GM12865 (cell line): ENCODE measurements at regions not wholly inside any gene's neighbourhood (a gene's known extent, or its start where the extent isn't known, plus 50 kb on each side); places are given as distances from the start of the nearest gene placed in this dataset.
"Not testable (repeated sequence)": the region's sequence is repeated elsewhere in the genome, so short reads cannot be mapped to it uniquely, and the experiment has no call there.

ENCODE experiments used
- DNase-seq: peaks from one replicate; pipeline ENCODE4 v3.0.0; 2010; ENCODE audit warnings: low read depth
- H3K4me3 ChIP-seq: 2 replicates; pipeline ENCODE4 v1.5.1; 2011; ENCODE audit warnings: mild to moderate bottlenecking, low read depth, low read length, control low read depth
- TF ChIP-seq, protein P1 (sequence below): IDR thresholded peaks from 2 replicates; pipeline ENCODE4 v1.5.1; 2011; ENCODE audit warnings: low read length, control low read depth, low read depth, inconsistent platforms; ENCODE audit not compliant: insufficient read depth; ENCODE audit errors: missing control alignments

DNA sequence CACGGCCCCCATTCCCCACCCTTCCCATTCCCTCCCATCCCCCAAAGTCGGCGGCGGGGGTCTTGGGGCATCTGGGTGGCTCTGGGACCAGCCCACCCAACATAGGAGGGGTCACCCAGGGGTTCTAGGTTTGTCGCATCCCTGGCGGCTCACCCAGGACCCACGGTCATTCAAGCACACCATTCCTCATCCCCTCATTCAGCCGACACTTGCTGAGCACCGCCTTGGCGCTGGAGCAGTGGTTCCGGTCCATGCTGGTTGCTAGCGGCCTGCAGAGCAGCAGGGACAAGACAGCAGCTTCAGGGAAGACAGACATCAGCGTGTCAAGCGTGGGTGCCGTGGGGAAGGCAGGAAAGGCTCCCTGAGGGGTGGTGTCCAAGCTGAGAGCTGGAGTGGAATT, 50.5 kb upstream of the OTOS start:
- DNase-seq: no peak
- TF ChIP-seq, protein P1, sequence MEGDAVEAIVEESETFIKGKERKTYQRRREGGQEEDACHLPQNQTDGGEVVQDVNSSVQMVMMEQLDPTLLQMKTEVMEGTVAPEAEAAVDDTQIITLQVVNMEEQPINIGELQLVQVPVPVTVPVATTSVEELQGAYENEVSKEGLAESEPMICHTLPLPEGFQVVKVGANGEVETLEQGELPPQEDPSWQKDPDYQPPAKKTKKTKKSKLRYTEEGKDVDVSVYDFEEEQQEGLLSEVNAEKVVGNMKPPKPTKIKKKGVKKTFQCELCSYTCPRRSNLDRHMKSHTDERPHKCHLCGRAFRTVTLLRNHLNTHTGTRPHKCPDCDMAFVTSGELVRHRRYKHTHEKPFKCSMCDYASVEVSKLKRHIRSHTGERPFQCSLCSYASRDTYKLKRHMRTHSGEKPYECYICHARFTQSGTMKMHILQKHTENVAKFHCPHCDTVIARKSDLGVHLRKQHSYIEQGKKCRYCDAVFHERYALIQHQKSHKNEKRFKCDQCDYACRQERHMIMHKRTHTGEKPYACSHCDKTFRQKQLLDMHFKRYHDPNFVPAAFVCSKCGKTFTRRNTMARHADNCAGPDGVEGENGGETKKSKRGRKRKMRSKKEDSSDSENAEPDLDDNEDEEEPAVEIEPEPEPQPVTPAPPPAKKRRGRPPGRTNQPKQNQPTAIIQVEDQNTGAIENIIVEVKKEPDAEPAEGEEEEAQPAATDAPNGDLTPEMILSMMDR: no peak
- no peak overlapping the region for H3K4me3 ChIP-seq

DNA sequence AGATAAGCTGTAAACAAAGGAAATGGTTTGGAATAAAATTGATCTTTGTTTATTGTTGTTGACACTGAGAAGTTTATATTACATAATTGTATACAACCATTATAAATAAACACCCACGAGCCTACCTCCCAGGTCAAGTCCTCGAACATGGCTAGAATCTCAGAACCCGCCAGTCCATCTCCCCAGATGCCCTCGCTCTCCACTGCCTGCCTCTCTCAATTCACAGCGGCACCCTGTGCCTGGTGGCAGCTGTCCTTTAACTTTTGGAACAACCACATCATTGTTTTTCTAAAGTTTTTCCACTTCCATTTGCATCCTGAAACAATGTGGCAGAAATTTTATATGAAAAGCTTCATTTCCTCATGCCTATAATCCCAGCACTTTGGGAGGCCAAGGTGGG, 52.2 kb upstream of the OTOS start:
- DNase-seq: no peak
- TF ChIP-seq, protein P1: no peak
- H3K4me3 ChIP-seq: no peak overlapping the region

DNA sequence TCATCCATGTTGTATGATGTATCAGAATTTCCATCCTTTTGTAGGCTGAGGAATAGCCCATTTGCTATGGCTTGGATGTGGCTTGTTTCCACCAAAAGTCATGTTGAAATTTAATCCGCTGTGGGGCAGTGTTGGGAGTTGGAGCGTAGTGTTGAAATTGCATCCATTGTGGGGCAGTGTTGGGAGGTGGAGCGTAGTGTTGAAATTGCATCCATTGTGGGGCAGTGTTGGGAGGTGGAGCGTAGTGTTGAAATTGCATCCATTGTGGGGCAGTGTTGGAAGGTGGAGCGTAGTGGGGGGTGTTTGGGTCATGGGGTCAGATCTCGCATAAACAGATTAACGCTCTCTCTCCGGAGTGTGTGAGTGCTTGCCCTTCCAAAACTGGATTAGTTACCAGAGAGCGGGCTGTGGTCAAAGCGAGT, 53.9 kb upstream of the OTOS start:
- not testable (repeated sequence) for H3K4me3 ChIP-seq, DNase-seq

DNA sequence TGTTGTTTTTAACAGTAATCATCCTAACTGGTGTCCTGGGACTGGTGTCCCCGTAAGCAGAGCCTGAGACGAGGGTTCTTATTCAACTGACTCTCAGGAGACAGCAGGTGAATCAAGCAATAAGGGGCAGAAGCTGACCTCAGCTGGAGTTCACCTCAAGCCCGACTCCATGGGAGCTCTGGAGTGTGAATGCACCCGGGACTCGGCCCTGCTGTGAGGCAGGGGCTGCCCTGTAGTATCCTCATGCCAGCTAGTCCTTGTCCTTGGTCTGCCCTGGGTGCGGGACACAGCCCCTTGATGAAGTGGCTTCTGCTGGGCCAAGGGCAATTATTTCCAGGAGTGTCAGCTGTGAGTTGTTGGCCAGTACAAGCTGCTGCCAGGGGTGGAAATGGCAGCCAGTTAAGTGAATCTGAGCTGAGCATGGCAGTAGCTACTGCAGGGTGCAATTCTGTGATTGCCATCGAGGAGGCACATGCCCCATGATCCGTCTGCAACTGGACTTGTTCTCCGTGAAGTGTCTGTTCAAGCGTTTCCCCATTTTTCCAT, 54.9 kb upstream of the OTOS start:
- H3K4me3 ChIP-seq: no peak overlapping the region
- TF ChIP-seq, protein P1: no peak
- DNase-seq: no peak

DNA sequence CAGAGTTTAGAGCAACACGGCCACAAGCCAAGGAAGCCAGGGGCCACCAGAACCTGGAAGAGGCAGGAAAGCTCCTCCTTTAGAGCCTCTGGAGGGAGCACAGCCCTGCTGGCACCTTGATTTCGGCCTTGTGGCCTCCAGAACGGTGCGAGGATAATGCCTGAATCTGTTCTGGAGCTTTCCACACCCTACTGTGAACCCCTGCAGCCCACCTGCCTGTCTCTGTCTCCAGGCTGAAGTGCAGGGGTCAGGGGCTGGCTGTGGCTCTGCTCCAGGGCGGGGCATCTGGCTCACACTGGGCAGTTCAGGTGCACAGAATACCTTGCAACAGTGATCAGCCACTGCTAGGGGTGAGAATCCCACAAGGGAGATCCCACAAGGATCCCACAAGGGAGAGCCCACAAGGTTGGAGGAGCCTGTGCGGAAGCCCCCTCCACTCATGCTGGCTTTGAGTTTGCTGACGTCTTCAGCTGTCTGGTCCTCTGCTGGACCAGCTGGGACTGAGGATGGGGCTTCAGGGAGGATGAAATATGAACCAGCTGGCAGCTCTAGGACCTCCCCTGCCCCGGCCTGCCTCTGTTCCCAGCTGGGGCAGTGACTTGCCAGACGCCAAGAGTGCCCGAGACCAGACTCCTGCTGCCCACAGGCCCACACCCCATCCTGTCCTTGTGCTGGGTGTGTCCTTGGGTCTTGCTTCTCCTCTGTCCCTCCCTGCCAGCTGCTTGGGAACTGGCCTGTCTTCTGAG, 56.4 kb upstream of the OTOS start:
- no peak overlapping the region for H3K4me3 ChIP-seq
- TF ChIP-seq, protein P1: no peak
- no peak for DNase-seq

DNA sequence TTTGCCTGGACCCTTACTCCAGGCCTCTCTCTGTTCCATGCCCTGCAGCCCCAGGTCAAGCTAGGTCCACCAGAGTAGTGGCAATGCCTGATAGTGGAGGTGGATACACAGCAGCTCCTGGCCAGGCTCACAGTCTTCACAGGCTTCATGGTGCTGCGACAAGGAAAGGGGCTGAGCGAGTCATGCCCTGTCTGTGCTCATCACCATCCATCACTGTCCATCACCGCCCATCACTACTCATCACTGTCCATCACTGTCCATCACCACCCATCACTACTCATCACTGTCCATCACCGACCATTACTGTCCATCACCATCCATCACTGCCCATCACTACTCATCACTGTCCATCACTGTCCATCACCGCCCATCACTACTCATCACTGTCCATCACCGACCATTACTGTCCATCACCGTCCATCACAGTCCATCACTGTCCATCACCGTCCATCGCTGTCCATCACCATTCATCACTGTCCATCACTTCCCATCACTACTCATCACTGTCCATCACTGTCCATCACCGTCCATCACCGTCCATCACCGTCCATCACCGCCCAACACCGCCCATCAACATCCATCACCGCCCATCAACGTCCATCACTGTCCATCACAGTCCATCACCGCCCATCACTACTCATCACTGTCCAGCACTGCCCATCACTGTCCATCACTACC, 57.1 kb upstream of the OTOS start:
- TF ChIP-seq, protein P1: no peak
- DNase-seq: no peak
- no peak overlapping the region for H3K4me3 ChIP-seq

DNA sequence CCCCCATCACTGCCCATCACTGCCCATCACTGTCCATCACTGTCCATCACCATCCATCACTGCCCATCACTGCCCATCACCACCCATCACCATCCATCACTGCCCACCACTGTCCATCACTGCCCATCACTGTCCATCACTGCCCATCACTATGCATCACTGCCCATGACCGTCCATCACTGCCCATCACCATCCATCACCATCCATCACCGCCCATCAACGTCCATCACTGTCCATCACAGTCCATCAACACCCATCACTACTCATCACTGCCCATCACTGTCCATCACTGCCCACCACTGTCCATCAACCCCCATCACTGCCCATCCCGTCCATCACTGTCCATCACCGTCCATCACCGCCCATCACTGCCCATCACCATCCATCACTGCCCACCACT, 57.8 kb upstream of the OTOS start:
- no peak for DNase-seq
- TF ChIP-seq, protein P1: no peak

More for the DNA sequence above, 57.8 kb upstream of the OTOS start:
- H3K4me3 ChIP-seq: no peak overlapping the region
